ENCODE measurements at regions not wholly inside any gene's neighbourhood (a gene's known extent, or its start where the extent isn't known, plus 50 kb on each side); places are given as distances from the start of the nearest gene placed in this dataset.

GRCh38 chr2:13616059-13616458, 899.3 kb downstream of the TRIB2 start:
- Mint-ChIP-seq H3K4me3 (no peak overlapping the region), H3K9me3 (peaks cover 38% of the 10 kb centered on the region), H3K4me1 (ENCODE audit: low read depth) (no peaks in the 10 kb centered on the region)

GRCh38 chr2:13616616-13617015, 899.9 kb downstream of the TRIB2 start:
- no peaks in the 10 kb centered on the region for H3K27me3 Mint-ChIP-seq (ENCODE audit: insufficient read depth)
- no peak overlapping the region for H3K4me3 Mint-ChIP-seq
- H3K4me1 Mint-ChIP-seq (ENCODE audit: low read depth), result no peaks in the 10 kb centered on the region
- no peak overlapping the region for H3K27ac Mint-ChIP-seq
- peaks cover 40% of the 10 kb centered on the region for H3K9me3 Mint-ChIP-seq
- peaks cover 4% of the 10 kb centered on the region; the same call in 1 of the 2 replicates for H3K36me3 Mint-ChIP-seq (ENCODE audit: low read depth)
- TF ChIP-seq, protein P1, sequence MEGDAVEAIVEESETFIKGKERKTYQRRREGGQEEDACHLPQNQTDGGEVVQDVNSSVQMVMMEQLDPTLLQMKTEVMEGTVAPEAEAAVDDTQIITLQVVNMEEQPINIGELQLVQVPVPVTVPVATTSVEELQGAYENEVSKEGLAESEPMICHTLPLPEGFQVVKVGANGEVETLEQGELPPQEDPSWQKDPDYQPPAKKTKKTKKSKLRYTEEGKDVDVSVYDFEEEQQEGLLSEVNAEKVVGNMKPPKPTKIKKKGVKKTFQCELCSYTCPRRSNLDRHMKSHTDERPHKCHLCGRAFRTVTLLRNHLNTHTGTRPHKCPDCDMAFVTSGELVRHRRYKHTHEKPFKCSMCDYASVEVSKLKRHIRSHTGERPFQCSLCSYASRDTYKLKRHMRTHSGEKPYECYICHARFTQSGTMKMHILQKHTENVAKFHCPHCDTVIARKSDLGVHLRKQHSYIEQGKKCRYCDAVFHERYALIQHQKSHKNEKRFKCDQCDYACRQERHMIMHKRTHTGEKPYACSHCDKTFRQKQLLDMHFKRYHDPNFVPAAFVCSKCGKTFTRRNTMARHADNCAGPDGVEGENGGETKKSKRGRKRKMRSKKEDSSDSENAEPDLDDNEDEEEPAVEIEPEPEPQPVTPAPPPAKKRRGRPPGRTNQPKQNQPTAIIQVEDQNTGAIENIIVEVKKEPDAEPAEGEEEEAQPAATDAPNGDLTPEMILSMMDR (IDR thresholded peaks at IDR 0.05), result no peak
- no peak for DNase-seq

More at GRCh38 chr2:13616059-13616458, 899.3 kb downstream of the TRIB2 start:
- TF ChIP-seq, protein P1 (IDR thresholded peaks at IDR 0.05), result no peak
- Mint-ChIP-seq H3K36me3 (ENCODE audit: low read depth) (peaks cover 4% of the 10 kb centered on the region; the same call in 1 of the 2 replicates), H3K27ac (no peak overlapping the region), H3K27me3 (ENCODE audit: insufficient read depth) (no peaks in the 10 kb centered on the region)
- no peak for DNase-seq

- DNase-seq, result no peak
- no peaks in the 10 kb centered on the region for H3K27me3 Mint-ChIP-seq (ENCODE audit: insufficient read depth)
- no peaks in the 10 kb centered on the region for H3K4me1 Mint-ChIP-seq (ENCODE audit: low read depth)
- peaks cover 14% of the 10 kb centered on the region; the same call in 1 of the 2 replicates for H3K9me3 Mint-ChIP-seq
- TF ChIP-seq, protein P1 (IDR thresholded peaks at IDR 0.05), result no peak
- H3K27ac Mint-ChIP-seq, result no peak overlapping the region
- H3K4me3 Mint-ChIP-seq, result no peak overlapping the region
- H3K36me3 Mint-ChIP-seq (ENCODE audit: low read depth), result no peaks in the 10 kb centered on the region
These were observed 911.4 kb downstream of the TRIB2 start for GRCh38 chr2:13628122-13628521.

DNA sequence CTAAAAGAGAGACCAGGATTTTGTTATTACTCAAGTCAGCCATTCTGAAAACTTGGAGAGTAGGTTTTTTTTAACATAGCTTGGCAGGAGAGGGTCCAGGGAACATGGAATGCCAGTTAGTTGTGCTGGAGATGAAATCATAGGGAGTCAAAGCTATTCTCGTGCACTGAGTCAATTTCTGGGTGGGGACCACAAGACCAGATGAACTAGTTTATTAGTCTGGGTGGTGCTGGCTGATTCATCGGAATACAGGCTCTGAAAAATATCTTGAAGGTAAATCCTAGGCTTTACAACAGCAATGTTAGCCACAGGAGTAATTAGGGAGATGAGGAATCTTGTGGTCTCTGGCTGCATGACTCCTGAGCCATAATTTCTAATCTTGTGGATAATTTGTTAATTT, 921.4 kb downstream of the TRIB2 start:
- Mint-ChIP-seq H3K27ac (no peak overlapping the region), H3K27me3 (ENCODE audit: insufficient read depth) (no peaks in the 10 kb centered on the region; the same call in 1 of the 2 replicates), H3K9me3 (peaks cover 39% of the 10 kb centered on the region), H3K4me3 (no peak overlapping the region), H3K4me1 (ENCODE audit: low read depth) (no peaks in the 10 kb centered on the region), H3K36me3 (ENCODE audit: low read depth) (no peaks in the 10 kb centered on the region)
- DNase-seq, result no peak
- TF ChIP-seq, protein P1 (IDR thresholded peaks at IDR 0.05), result no peak

DNA sequence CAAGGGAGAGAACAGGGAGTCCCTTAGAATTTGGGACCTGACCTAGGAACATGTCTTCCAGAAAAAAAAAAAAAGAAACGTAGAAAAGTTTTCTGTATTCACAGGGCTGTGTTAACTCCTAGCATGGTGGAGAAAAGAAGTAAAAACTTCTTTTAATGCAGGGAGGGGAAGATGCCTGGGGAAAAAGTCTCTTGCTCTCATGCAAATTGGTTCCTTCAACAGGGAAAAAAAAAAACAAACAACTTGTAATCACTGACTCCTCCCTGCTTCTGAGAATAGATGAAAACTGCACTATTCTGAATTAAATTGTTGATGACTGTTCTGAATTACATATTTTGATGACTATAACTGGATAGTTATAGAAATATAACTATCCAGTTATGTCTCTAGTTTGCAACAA, 933.2 kb downstream of the TRIB2 start:
- peaks cover 1% of the 10 kb centered on the region; the same call in 1 of the 2 replicates for H3K27me3 Mint-ChIP-seq (ENCODE audit: insufficient read depth)
- no peak overlapping the region for H3K27ac Mint-ChIP-seq
- TF ChIP-seq, protein P1 (IDR thresholded peaks at IDR 0.05), result no peak
- H3K9me3 Mint-ChIP-seq, result peaks cover 57% of the 10 kb centered on the region
- H3K4me1 Mint-ChIP-seq (ENCODE audit: low read depth), result no peaks in the 10 kb centered on the region
- DNase-seq, result no peak
- no peaks in the 10 kb centered on the region; the same call in 1 of the 2 replicates for H3K36me3 Mint-ChIP-seq (ENCODE audit: low read depth)
- H3K4me3 Mint-ChIP-seq, result no peak overlapping the region
